HL-60 (cell line): ENCODE measurements at regions not wholly inside any gene's neighbourhood (a gene's known extent, or its start where the extent isn't known, plus 50 kb on each side); places are given as distances from the start of the nearest gene placed in this dataset.

Source experiments
- GABPA ChIP-seq: IDR thresholded peaks from 2 replicates; pipeline ENCODE4 v1.6.1; 2012; ENCODE audit warnings: low read depth
- POLR2AphosphoS5 ChIP-seq: IDR thresholded peaks from 2 replicates; pipeline ENCODE4 v1.6.1; 2012; ENCODE audit warnings: low read depth
- TF ChIP-seq, protein P1 (sequence below): IDR thresholded peaks from one replicate; pipeline ENCODE4 v1.5.1; 2011; ENCODE audit warnings: low read length, control low read depth, inconsistent platforms; ENCODE audit not compliant: insufficient read depth
- TF ChIP-seq, protein P2 (sequence below): IDR thresholded peaks from 2 replicates; pipeline ENCODE4 v1.6.1; 2012; ENCODE audit warnings: low read depth; ENCODE audit not compliant: insufficient replicate concordance

DNA sequence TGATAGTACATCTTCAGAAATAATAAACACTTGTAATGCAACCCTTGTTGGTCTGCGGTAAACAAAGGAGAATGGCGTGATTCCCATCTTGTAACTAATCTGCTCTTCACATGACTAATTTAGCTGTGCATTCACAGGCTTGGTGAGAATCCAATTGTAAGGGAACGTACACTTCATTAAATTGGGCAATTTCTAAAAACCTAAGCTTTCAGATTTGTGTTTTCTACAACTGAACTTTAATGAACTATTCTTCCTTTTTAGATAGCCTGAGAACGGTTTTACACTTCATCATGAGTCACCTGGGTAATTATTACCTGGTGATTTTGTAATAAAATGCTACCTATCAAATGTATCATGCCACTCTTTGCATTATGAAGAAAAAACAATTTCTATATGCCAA is 306.9 kb downstream of the KLF5 start:
- no peak for TF ChIP-seq GABPA
- TF ChIP-seq, protein P1, sequence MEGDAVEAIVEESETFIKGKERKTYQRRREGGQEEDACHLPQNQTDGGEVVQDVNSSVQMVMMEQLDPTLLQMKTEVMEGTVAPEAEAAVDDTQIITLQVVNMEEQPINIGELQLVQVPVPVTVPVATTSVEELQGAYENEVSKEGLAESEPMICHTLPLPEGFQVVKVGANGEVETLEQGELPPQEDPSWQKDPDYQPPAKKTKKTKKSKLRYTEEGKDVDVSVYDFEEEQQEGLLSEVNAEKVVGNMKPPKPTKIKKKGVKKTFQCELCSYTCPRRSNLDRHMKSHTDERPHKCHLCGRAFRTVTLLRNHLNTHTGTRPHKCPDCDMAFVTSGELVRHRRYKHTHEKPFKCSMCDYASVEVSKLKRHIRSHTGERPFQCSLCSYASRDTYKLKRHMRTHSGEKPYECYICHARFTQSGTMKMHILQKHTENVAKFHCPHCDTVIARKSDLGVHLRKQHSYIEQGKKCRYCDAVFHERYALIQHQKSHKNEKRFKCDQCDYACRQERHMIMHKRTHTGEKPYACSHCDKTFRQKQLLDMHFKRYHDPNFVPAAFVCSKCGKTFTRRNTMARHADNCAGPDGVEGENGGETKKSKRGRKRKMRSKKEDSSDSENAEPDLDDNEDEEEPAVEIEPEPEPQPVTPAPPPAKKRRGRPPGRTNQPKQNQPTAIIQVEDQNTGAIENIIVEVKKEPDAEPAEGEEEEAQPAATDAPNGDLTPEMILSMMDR, result no peak
- no peak for TF ChIP-seq POLR2AphosphoS5
- TF ChIP-seq, protein P2, sequence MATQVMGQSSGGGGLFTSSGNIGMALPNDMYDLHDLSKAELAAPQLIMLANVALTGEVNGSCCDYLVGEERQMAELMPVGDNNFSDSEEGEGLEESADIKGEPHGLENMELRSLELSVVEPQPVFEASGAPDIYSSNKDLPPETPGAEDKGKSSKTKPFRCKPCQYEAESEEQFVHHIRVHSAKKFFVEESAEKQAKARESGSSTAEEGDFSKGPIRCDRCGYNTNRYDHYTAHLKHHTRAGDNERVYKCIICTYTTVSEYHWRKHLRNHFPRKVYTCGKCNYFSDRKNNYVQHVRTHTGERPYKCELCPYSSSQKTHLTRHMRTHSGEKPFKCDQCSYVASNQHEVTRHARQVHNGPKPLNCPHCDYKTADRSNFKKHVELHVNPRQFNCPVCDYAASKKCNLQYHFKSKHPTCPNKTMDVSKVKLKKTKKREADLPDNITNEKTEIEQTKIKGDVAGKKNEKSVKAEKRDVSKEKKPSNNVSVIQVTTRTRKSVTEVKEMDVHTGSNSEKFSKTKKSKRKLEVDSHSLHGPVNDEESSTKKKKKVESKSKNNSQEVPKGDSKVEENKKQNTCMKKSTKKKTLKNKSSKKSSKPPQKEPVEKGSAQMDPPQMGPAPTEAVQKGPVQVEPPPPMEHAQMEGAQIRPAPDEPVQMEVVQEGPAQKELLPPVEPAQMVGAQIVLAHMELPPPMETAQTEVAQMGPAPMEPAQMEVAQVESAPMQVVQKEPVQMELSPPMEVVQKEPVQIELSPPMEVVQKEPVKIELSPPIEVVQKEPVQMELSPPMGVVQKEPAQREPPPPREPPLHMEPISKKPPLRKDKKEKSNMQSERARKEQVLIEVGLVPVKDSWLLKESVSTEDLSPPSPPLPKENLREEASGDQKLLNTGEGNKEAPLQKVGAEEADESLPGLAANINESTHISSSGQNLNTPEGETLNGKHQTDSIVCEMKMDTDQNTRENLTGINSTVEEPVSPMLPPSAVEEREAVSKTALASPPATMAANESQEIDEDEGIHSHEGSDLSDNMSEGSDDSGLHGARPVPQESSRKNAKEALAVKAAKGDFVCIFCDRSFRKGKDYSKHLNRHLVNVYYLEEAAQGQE, result no peak
